D341Med (cell line): ENCODE measurements at regions not wholly inside any gene's neighbourhood (a gene's known extent, or its start where the extent isn't known, plus 50 kb on each side); places are given as distances from the start of the nearest gene placed in this dataset.
"Not testable (repeated sequence)": the region's sequence is repeated elsewhere in the genome, so short reads cannot be mapped to it uniquely, and the experiment has no call there.

Experiments used
- DNase-seq: peaks from one replicate; pipeline ENCODE4 v3.0.0; 2012; ENCODE audit warnings: low spot score

GRCh38 chr9:1115370-1115769 is 65.2 kb downstream of the DMRT2 start:
- DNase-seq: no peak

- DNase-seq: no peak
These were observed 67.3 kb downstream of the DMRT2 start for GRCh38 chr9:1117439-1117838.

DNA sequence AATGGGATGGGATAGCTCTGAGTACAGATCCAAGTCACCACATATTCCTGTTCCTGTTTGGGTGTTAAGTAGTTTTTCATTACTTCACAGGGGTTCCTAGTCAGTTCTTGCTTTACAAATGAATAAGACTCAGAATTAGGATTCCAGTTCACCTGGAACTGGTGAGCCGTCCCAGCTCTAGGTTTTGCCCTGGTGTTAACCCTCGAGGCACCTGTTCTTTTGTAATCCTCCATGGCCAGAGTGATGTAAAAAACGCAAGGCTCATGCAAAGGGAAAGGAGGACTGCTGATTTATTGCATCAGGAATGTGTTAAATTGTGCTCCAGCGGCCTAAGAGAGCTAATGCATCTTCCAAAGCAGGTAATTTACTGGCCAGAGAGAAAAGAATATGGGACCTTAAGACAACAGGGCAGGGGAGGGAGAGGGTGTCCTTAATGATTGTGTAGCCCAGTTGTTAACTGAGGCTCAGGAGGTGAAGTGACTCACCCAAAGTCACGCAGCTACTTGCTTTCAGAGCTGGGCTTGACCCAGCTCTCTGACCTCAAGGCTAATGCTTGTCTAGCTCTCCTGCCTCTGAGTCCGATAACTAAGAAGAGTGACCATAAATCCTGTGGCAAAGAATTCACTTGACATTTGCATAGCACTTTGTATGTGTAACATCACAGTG is 70.5 kb downstream of the DMRT2 start:
- DNase-seq: no peak

DNA sequence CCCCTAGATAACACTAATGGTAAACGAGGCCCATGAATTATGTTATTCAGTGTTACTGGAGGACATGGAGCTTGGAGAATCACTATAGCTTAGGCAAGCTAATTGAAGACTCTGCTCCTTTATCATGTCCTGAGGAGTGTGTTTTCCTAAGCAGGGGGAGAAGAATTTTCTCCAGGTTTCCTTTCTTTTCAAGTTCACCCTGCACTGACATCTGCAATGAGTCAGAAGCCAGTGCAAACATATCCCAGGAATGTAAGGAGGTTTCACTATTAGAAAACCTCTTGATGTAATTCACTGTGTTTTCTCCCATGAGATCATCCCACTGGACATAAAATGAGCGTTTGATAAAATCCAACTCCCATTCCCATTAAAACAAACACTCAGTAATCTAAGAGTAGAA is 75.6 kb downstream of the DMRT2 start:
- DNase-seq: no peak

DNA sequence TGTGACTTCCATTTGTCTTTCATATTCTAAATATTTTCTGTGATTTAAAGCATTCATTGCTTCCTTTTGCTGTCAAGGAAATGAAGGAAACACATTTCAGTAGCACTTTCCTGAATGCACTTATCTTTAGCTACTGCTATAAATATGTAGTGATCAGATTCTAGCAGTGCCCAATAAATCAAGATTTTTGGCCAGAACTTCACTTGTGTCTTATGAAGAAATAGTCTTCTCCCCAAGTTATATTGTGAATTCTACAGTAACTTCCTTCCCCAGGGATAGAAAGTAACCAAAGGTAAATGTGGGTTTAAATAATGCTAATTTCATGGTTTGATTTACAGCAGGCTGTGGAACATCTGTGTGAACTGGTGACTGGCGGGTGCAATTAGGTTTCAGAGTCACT is 77.9 kb downstream of the DMRT2 start:
- no peak for DNase-seq

DNA sequence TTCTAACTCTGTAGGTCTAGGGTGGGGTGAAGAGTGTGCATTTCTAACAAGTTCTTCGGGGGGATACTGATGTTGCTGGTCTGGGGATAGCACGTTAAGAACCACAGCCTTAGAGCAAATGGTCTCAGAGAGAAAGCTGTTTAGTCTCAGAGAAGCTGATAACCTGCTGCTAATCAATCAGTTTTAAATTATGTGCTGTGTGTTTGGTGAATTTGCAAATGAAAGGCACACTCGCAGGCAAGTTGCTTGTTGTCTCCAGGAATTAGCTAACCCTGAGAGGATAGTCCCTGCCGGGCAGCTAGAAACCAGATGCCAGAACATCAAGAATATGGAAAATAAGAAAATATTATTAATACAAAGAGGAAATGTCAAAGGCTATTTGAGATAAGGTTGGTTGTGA is 79.2 kb downstream of the DMRT2 start:
- no peak for DNase-seq

GRCh38 chr9:1140057-1140456 is 89.9 kb downstream of the DMRT2 start:
- no peak for DNase-seq

- DNase-seq: no peak
These were observed 101.5 kb downstream of the DMRT2 start for GRCh38 chr9:1151691-1152090.

- no peak for DNase-seq
These were observed 102.0 kb downstream of the DMRT2 start for GRCh38 chr9:1152171-1152570.

GRCh38 chr9:1154739-1155138 is 104.6 kb downstream of the DMRT2 start:
- DNase-seq: no peak

- DNase-seq: no peak
These were observed 105.4 kb downstream of the DMRT2 start for GRCh38 chr9:1155602-1156001.

- no peak for DNase-seq
These were observed 106.8 kb downstream of the DMRT2 start for GRCh38 chr9:1156794-1157550.

DNA sequence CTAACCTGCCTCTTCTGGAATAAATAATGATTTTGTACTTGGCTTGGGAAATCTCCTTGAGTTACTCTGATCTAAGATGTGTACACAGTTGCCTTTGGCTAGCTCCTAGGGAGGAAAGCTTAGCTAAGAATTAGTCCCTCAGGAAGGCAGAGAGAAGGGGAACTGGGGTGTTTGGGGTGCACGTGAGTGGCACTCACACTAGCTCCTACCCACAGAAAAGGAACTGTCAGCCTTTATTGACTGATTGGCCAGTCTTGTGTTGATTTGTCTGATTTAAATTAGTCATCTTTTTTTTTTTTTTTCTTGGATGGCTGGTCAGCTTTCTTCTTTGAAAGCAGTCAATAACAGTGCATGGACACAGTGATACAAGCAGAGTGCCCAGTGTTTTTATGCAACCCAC is 107.7 kb downstream of the DMRT2 start:
- no peak for DNase-seq

DNA sequence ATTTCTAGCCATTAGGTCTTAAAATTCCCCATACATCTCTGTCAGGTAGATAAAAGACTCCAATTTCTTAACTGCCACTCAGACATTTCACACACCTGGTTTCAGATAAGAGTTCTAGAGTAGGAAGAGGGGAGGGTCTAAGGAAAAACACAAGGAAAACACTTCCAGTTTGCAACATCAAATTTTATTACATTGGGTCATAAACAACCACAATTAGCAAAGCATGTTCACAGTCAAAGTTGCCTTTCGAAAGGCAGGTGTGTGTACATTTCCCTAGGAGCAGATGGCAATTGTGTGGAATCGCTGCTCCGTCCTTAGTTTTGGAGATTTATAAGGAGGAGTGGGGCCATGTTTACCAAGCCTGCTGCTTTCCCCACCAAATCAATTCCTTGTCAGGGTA is 120.8 kb downstream of the DMRT2 start:
- DNase-seq: no peak

DNA sequence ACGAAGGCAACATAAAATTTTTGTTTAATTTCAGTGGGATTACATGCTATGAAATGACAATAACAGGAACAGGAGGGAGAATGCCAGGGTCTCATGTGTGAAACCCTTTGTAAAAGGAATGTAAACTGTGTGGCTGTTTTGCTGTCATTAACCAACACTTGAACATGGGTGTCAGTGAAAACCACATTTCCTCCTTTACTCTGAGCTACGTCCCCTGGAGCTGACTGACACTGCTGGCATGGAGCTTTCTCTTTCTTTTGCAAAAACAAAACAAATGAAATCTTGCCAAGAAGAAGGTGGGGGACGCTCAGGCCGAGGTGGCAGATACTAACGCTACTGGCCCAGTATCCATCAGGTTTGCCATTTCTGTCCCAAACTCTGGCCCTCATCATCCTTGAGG is 121.4 kb downstream of the DMRT2 start:
- no peak for DNase-seq

DNA sequence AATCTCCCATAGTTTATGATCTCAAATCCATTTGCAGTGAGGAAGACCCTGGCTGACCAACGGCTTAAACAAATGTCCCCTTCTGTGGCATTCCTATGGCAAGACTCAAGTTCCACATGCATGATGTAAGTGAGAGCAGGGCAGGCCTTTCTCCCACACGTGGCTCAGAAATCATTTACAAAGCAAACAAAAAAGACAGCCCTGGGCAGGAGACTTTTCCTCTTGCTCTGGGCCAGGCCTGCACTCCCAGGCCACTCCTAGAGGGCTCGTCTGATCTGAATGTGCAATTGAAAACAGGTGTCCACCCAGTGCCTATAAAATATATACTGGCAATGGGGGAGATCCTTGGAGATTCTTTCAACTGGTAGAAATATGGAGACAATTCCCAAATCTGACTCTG is 123.1 kb downstream of the DMRT2 start:
- DNase-seq: no peak

GRCh38 chr9:1173993-1174392 is 123.8 kb downstream of the DMRT2 start:
- DNase-seq: no peak

GRCh38 chr9:1179366-1179765 is 129.2 kb downstream of the DMRT2 start:
- no peak for DNase-seq

- DNase-seq: no peak
These were observed 134.0 kb downstream of the DMRT2 start for GRCh38 chr9:1184146-1184545.

DNA sequence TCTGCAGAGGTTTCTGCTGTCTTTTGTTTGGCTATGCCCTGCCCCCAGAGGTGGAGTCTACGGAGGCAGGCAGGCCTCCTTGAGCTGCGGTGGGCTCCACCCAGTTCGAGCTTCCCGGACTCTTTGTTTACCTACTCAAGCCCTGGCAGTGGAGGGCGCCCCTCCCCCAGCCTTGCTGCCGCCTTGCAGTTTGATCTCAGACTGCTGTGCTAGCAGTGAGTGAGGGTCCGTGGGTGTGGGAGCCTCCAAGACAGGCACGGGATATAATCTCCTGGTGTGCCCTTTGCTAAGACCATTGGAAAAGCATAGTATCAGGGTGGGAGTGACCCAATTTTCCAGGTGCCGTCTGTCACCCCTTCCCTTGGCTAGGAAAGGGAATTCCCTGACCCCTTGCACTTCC is 137.0 kb downstream of the DMRT2 start:
- not testable (repeated sequence) for DNase-seq

GRCh38 chr9:1195636-1196035 is 145.5 kb downstream of the DMRT2 start:
- DNase-seq: not testable (repeated sequence)

- no peak for DNase-seq
These were observed 147.9 kb downstream of the DMRT2 start for GRCh38 chr9:1198085-1198484.

DNA sequence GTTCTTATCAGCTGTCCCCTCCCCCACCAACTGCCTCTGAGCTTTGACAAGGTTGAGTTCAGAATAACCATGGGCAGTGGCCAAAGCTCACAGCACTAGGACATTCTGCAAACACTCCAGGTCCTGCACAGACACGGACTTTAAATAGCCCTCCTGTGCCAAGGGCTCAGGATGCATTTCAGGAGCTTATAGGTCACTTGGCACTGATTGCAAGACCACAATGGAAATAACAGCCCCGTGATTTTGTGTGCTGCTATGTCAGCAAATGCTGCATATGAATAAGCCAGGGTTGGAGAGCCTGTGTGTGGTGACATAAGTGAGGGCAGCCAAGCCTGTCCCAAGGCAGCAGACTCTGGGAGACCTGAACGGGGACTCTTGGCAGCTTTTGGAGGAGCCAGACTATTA is 150.7 kb downstream of the DMRT2 start:
- DNase-seq: no peak

- no peak for DNase-seq
These were observed 151.1 kb downstream of the DMRT2 start for GRCh38 chr9:1201262-1201661.
